GM18868 (cell line): ENCODE measurements at regions not wholly inside any gene's neighbourhood (a gene's known extent, or its start where the extent isn't known, plus 50 kb on each side); places are given as distances from the start of the nearest gene placed in this dataset.

ENCODE experiments used
- ATAC-seq: cut with Tn5 transposase; IDR thresholded peaks from one replicate; pipeline ENCODE4 v1.9.1; 2021; ENCODE audit warnings: mild to moderate bottlenecking, moderate library complexity; ENCODE audit not compliant: unreplicated experiment

GRCh38 chr6:106035655-106036054 lies 50.5 kb upstream of the PRDM1 start:
- no peak for ATAC-seq

DNA sequence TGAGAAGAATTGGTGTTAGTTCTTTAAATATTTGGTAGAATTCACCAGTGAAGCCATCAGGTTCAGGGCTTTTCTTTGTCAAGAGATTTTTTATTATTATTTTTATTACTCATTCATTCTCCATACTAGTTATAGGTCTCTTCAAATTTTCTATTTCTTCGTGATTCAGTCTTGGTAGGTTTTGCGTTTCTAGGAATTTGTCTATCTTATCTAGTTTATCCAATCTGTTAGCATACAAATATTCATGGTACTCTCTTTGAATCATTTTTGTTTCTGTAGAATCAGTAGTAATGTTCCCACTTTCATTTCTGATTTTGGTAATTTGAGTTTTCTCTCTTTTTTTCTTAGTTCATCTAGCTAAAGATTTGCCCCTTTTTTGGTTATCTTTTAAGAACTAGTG lies 52.3 kb upstream of the PRDM1 start:
- ATAC-seq: no peak

- no peak for ATAC-seq
Observed at GRCh38 chr6:106027758-106028157, 58.4 kb upstream of the PRDM1 start.

DNA sequence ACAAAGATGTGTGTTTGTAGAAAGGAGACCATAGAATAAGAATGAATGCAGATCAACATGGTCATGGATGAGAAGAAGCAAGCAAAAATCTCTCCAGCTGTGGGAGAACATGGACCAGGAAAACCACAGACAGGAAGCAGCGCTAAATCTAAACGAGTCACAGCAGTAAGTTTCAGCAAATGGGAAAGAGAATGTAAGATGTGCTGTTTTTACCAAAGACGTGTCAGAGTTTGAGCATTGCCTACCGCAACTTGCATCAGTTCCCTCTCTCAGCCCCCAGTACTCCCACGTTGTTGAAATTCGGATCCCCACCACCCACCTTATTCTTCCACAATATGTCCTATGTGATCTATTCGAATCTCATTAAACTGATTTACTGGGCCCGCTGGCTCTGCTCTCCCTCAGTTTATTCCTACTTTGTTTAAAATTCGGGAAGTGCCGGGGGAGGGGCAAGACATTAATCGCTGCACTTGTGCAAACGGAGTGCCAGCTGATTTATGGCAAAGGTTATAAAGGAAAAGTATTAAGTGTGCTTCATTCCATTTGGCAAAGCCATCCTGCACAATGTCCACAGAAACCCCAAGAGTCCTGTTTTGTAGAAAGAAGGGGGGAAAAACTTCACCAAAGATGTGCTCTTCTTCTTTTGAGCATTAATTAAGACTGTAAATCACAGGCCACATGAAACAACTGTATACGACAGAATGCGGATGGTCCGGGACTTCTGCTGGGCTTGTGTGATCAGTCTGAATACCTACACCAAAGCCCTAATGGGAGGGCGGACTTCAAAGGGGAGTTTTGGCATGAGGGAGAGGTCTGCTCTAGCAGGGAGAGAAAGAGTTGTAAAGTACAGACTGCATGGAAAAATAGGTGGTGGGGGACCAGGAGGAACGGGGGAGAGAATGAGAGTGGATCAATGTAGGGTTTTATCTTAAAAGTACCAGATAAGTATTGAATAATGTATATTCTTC lies 59.1 kb upstream of the PRDM1 start:
- ATAC-seq: no peak

DNA sequence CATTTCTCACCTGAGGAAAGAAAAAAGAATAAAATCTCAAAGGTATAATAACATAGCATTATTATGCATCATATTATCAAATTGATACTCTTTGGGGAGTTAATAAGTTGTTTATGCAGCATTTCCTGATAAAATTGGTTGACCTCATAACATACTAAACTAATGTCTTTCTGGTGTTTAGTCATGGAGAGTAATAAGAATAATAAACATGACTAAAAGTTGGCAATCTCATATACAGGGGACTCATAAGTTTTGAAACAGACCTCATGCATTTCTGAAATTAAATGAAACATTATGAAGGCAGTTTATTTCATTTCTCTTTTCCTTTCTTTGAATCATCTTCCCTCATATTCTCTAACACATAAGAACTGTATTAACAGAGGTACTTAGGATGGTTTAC lies 60.5 kb upstream of the PRDM1 start:
- no peak for ATAC-seq

DNA sequence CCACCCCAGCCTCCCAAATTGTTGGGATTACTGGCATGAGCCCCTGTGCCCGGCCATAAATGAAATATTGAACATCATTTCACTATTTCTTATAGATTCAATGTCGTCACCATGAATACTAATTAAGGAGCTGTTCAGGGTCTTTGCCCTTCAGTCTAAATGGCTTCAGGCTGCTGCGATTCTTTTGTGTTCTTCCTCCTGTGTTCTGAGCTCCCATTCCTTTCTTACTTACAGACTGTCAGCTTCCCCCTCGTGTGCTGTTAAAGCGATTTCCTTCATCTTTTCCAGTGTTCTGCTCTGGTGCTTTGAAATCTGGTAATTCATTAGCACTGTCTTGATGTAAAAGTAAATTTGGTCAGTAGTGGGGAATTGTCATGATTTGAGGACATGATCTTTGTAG lies 63.3 kb upstream of the PRDM1 start:
- no peak for ATAC-seq

- ATAC-seq: no peak
Observed at GRCh38 chr6:106017454-106017853, 68.7 kb upstream of the PRDM1 start.

- no peak for ATAC-seq
Observed at GRCh38 chr6:106014955-106015354, 71.2 kb upstream of the PRDM1 start.

GRCh38 chr6:106011476-106011875 lies 74.7 kb upstream of the PRDM1 start:
- ATAC-seq: no peak

- no peak for ATAC-seq
Observed at GRCh38 chr6:106005954-106006353, 80.2 kb upstream of the PRDM1 start.

- ATAC-seq: no peak
Observed at GRCh38 chr6:106005013-106005412, 81.1 kb upstream of the PRDM1 start.

DNA sequence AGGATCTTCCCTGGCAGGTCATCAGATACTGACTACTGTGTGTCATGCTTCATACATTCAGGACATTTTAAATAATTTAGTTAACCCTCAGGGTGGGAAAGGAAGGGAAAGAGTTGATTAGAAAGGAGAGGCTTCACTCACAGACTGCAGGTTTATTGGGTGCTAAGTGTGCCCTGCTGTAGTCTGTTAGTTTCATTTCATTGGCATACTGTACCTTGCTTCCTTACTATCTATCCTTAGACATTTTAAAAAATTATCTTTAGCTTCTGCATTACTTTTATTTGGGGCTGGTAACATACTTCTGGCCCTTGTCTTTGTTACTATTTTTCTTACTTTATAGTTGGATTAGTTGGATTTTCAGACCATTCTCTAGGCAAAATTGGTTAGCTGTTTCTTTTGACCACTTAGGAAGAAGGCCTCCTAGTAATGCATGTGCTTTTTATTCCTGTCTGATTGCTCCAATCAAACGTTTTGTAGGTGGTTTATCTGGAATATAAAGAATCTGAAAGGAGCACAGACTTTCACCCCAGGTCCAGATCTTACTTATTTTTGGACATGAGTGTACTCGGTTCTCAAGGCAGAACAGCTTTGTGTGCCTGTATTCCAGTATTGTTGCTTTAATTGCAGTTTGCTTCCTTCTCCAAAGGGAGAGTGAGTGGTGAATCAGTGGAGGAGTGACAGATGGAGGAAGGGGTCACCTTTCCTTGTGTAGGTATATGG lies 82.7 kb upstream of the PRDM1 start:
- ATAC-seq: no peak

DNA sequence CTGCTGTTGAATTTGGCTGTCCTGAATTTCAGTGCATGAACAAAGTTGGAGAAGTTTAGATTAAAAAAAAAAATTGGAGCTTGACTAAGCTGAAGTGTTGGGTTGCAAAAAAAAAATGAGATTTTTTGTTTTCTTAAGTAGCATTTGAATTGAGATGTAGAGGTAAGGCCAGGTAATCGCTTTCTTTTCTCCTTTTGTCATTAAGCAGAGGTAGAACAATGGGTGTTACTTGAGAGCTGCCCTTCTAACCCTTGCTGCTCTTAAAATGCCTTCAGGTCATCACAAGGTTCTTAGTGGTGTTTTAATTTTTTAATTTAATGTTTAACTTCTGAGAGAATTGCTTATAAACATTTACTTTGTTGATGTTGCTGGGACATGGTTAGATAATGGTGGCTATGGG lies 84.1 kb upstream of the PRDM1 start:
- no peak for ATAC-seq

DNA sequence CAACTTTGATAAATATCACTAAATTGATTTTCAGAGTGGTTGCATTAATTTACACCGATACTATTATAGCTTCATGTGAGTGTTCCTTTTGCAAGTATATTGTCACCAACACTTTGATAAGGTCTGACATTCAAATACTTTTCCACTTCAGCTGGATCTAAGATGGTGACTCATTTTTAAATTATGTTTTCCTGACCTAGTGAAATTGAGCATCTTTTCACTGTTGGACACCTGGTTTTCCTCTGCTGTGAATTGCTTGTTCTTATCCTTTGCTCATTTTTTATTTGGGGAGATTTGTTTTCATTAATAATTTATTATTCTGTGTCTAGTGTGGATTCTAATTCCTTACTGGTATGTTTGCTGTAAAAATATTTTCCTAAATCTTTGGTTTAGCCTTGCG lies 85.2 kb upstream of the PRDM1 start:
- no peak for ATAC-seq

DNA sequence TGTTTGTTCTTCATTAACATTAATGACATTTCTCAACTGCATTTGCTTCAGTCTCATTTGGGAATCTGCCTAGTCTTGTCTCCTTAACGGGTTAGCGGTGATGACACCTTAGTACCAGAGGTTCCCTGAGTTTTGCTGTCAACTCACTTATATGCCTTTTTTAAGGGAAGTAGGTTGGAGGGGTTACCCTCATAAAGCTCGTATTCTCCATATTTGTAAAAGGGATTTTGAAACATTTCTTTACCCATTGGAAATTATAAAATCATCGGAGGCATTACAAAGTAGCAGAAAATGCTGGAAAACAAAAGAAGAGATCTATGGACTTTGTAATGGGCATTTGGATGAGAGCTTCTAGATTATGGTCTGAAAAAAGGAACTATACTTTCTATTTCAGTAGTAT lies 88.7 kb upstream of the PRDM1 start:
- ATAC-seq: no peak

DNA sequence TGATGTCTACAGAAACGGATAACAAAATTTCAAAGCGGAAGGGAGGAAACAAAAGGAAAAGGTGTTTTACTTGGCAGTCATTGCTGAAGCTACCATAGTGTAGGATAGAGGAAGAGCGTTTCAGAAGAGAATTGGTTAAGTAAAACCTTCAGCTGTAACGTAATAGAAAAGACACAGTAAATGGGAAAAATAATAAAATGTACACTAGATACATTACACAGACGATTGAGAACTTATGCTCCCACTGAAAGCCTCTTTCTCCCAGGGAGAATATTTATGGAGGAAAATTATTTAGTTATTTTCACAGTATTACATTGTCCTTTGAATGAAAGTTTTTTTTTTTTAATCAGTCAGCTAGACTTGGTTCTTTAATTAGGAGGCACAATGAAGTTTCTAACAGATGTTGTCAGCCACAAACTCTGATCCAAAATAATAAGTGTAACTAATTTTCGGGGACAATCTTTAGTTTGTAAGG lies 90.7 kb upstream of the PRDM1 start:
- no peak for ATAC-seq

- ATAC-seq: no peak
Observed at GRCh38 chr6:105994591-105995390, 91.3 kb upstream of the PRDM1 start.

DNA sequence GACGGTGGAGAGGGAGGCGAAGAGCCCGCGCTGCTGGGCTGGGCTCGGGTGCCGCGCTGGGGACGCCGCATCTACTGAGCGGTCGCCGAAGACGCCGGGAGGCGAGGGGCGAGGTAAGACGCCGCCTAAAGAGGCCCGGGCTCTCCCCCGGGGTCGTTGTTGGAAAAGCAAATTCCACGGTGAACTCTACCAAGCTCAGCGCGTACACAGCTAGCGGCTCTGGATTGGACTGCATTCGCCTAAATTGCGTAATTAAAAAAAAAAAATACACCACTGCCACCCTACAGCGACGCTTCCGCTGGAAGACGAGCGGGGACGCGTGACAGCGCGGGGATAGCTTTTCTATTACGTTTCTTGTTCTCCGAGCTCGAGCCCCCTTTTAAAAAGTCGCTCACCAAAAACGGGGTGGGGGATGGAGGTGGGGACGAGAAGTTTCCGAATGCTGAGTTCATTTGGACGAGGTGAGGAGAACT lies 92.0 kb upstream of the PRDM1 start:
- ATAC-seq: no peak

- no peak for ATAC-seq
Observed at GRCh38 chr6:105993341-105994117, 92.6 kb upstream of the PRDM1 start.

GRCh38 chr6:105992315-105992961 lies 93.7 kb upstream of the PRDM1 start:
- peak; percentile 93 for ATAC-seq
